ENCODE measurements at regions not wholly inside any gene's neighbourhood (a gene's known extent, or its start where the extent isn't known, plus 50 kb on each side); places are given as distances from the start of the nearest gene placed in this dataset.

DNA sequence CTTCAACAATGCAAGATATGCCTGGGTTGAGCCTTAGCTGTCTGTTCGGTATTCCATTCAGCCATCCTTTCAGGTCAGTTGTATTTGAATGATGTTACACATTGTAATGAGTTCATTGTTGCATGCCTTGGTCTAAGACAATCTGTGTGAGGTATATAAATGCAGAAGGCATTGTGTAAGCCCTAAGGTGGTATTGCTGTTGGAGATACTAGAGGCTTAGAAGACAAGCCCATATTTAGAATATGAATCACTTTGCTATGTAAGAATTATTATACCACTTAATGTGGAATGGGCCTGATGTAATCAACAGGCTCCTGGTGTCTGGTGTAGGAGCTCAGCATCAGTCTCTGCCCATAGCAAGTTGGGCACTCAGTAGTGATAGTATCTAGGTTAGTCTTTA, 473.4 kb upstream of the GNPDA2 start:
- WGBS, 2 donors = 53 to 76% methylated on average over 1 of the region's 1 CpG

DNA sequence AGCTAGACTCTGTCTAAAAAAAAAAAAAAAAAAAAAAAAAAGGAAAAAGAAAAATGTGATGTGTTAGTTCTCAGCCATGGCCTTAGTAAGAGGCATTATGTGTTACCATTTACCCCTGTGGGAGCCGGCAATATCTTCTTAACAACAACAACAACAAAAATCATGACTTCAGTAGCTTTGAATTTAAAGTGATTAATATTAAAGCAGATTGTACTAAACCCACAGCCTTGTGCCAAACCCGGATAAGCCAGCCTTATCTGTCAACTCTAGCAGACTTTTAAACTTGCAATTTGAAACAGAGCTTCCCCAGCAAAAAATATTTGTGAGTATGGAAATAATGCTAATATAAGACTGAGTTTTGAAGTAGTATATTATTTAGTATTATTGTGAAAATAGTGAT, 462.1 kb upstream of the GNPDA2 start:
- Histone ChIP-seq H3K27me3 (no peaks in the 10 kb centered on the region), H3K27ac (no peak overlapping the region), H3K9me3 (no peaks in the 10 kb centered on the region), H3K36me3 (no peaks in the 10 kb centered on the region), H3K4me3 (no peak overlapping the region), H3K4me1 (no peaks in the 10 kb centered on the region)
- intact Hi-C loops (cut with DNase I) = no loop called here
- ATAC-seq (no peak), DNase-seq (no peak), FAIRE-seq (no peak)
- WGBS, 2 donors = 56 to 75% methylated on average over 2 of the region's 2 CpGs
- TF ChIP-seq, protein P1, sequence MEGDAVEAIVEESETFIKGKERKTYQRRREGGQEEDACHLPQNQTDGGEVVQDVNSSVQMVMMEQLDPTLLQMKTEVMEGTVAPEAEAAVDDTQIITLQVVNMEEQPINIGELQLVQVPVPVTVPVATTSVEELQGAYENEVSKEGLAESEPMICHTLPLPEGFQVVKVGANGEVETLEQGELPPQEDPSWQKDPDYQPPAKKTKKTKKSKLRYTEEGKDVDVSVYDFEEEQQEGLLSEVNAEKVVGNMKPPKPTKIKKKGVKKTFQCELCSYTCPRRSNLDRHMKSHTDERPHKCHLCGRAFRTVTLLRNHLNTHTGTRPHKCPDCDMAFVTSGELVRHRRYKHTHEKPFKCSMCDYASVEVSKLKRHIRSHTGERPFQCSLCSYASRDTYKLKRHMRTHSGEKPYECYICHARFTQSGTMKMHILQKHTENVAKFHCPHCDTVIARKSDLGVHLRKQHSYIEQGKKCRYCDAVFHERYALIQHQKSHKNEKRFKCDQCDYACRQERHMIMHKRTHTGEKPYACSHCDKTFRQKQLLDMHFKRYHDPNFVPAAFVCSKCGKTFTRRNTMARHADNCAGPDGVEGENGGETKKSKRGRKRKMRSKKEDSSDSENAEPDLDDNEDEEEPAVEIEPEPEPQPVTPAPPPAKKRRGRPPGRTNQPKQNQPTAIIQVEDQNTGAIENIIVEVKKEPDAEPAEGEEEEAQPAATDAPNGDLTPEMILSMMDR (IDR thresholded peaks at IDR 0.05) = no peak

More for the DNA sequence above, 473.4 kb upstream of the GNPDA2 start:
- Histone ChIP-seq H3K4me1 (no peaks in the 10 kb centered on the region), H3K36me3 (no peaks in the 10 kb centered on the region), H3K27ac (no peak overlapping the region), H3K27me3 (no peaks in the 10 kb centered on the region), H3K9me3 (no peaks in the 10 kb centered on the region), H3K4me3 (no peak overlapping the region)
- intact Hi-C loops (cut with DNase I) = no loop called here
- TF ChIP-seq, protein P1 (IDR thresholded peaks at IDR 0.05) = no peak
- ATAC-seq = no peak
- no peak for FAIRE-seq
- no peak for DNase-seq

DNA sequence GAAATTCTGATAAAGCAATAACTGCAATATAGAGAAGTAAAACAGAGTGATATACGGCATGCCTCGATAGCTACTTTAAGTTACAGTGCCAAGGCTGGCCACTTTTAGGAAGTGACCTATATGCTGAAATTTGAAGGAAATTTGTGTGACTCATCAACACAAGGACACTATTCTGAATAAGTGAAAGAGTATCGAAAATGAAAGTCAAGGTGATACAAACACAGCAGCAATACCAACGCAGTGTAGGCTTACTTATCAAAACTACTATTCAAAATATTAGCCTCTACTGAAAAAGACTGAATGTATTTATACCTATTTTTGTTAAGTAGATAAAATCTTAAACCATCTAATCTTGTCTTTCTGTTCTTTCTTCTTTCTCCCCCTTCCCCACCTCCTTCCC, 459.9 kb upstream of the GNPDA2 start:
- Histone ChIP-seq H3K4me1 (no peaks in the 10 kb centered on the region), H3K36me3 (no peaks in the 10 kb centered on the region), H3K27ac (no peak overlapping the region), H3K4me3 (no peak overlapping the region), H3K27me3 (no peaks in the 10 kb centered on the region), H3K9me3 (no peaks in the 10 kb centered on the region)
- no peak for ATAC-seq
- DNase-seq = no peak
- WGBS, 2 donors = 64 to 81% methylated on average over 4 of the region's 4 CpGs
- FAIRE-seq = no peak
- TF ChIP-seq, protein P1 (IDR thresholded peaks at IDR 0.05) = no peak
- intact Hi-C loops (cut with DNase I) = no loop called here

DNA sequence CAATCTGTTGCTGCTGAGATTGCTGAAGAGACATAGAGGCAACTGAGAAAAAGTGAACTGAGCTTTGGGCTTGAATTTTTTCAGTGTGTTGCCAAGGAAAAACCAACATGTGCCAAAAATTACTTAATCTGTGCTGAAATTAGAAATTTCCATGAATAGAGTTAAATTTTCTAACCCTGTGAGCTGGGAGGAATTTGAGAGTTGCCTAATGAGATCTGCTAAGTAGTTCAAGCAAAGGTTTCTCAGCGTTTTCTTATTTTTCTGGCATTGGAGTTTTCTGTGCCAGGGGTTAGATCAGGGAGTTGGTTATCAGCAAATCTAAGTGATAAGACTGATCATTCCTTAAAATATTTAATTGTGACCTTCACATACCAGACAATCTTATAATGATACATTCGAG, 457.5 kb upstream of the GNPDA2 start:
- Histone ChIP-seq H3K9me3 (no peaks in the 10 kb centered on the region), H3K36me3 (no peaks in the 10 kb centered on the region), H3K27me3 (no peaks in the 10 kb centered on the region), H3K27ac (no peak overlapping the region), H3K4me1 (no peaks in the 10 kb centered on the region), H3K4me3 (no peak overlapping the region)
- FAIRE-seq (no peak), ATAC-seq (no peak), DNase-seq (no peak)
- WGBS, 2 donors = 37 to 46% methylated on average over 2 of the region's 2 CpGs
- intact Hi-C loops (cut with DNase I) = no loop called here
- TF ChIP-seq, protein P1 (IDR thresholded peaks at IDR 0.05) = no peak

DNA sequence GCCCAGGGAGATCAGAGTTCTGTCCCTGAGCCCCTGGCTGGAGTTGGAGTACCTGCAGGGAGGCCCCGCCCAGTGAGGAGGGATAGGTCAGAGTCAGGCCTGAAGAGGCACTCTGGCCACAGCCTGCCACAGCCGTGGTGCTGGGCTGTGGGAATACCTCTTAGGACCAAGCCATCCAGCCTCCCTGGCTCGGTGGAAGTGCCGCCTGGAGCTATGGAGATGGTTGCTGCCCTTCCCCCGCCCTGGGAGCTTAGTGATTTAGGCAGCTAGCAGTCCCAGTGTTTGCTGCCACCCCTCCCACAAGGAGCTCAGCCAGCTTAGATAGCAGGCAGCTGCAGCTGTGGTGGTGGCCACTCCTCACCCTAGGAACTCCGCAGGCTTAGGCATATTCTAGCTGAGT, 446.3 kb upstream of the GNPDA2 start:
- WGBS, 2 donors = 54 to 76% methylated on average over 6 of the region's 6 CpGs
- no peak for FAIRE-seq
- no peak for ATAC-seq

More for the DNA sequence above, 446.3 kb upstream of the GNPDA2 start:
- DNase-seq = peak in 3 of 6 donors; percentile 5 to 48 (median 46)
- Histone ChIP-seq H3K36me3 (no peaks in the 10 kb centered on the region), H3K9me3 (no peaks in the 10 kb centered on the region), H3K27me3 (no peaks in the 10 kb centered on the region), H3K4me3 (no peak overlapping the region), H3K27ac (no peak overlapping the region), H3K4me1 (no peaks in the 10 kb centered on the region)
- intact Hi-C loops (cut with DNase I) = no loop called here
- TF ChIP-seq, protein P1 (IDR thresholded peaks at IDR 0.05) = no peak

Measured in pancreas (tissue), 10 donors.